RWPE1 (cell line): ENCODE measurements at regions not wholly inside any gene's neighbourhood (a gene's known extent, or its start where the extent isn't known, plus 50 kb on each side); places are given as distances from the start of the nearest gene placed in this dataset.
A peak's percentile ranks its signal among the peaks of the same experiment; 100 is the strongest.

ENCODE experiments used
- CTCF ChIA-PET: fragments of 350-600 bp; sonication (Branson Sonifier 250); formaldehyde crosslinking; extraction: SDS; loops from one replicate; lab custom pipeline; 2021; lab: Yijun Ruan, JAX
- POLR2A ChIA-PET: fragments of 400-600 bp; formaldehyde crosslinking; extraction: SDS; loops from one replicate; lab custom pipeline; 2020; ENCODE audit warnings: antibody characterized with exemption; ENCODE audit not compliant: low non-redundant PET; lab: Yijun Ruan, JAX
- DNase-seq: peaks from one replicate; pipeline ENCODE4 v3.0.0; 2012; ENCODE audit warnings: low spot score
- H3K27ac ChIP-seq: fragments of 450-650 bp; 2 replicates; pipeline ENCODE4 v1.5.1; 2017
- TF ChIP-seq, protein P1 (sequence below): fragments of 450-650 bp; conservative IDR thresholded peaks from 2 replicates; pipeline ENCODE4 v1.5.1; 2017; ENCODE audit warnings: low read depth, mild to moderate bottlenecking

DNA sequence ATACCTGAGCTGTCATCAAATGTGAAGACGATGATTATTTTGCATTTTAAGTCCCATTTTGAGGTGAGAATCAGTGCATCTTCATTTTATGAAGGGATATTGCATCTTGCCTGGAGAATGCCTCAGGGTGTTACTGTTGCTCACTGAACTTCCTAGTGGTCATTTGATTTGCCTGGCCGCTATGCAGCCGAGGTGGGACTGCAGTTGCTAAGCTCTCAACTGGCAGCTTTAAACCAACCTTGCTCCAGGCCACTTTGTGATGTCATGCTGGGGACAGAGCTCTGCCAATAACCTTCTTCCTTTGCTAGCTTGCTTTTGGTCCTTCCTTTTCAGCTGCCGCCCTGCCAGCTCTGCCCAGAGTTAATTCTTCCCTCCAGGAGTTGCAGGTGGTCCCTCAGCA lies 409.4 kb upstream of the B3GAT1 start:
- CTCF ChIA-PET = no interaction called here
- no peak for DNase-seq
- POLR2A ChIA-PET = no interaction called here
- TF ChIP-seq, protein P1, sequence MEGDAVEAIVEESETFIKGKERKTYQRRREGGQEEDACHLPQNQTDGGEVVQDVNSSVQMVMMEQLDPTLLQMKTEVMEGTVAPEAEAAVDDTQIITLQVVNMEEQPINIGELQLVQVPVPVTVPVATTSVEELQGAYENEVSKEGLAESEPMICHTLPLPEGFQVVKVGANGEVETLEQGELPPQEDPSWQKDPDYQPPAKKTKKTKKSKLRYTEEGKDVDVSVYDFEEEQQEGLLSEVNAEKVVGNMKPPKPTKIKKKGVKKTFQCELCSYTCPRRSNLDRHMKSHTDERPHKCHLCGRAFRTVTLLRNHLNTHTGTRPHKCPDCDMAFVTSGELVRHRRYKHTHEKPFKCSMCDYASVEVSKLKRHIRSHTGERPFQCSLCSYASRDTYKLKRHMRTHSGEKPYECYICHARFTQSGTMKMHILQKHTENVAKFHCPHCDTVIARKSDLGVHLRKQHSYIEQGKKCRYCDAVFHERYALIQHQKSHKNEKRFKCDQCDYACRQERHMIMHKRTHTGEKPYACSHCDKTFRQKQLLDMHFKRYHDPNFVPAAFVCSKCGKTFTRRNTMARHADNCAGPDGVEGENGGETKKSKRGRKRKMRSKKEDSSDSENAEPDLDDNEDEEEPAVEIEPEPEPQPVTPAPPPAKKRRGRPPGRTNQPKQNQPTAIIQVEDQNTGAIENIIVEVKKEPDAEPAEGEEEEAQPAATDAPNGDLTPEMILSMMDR = no peak
- no peak overlapping the region for H3K27ac ChIP-seq

DNA sequence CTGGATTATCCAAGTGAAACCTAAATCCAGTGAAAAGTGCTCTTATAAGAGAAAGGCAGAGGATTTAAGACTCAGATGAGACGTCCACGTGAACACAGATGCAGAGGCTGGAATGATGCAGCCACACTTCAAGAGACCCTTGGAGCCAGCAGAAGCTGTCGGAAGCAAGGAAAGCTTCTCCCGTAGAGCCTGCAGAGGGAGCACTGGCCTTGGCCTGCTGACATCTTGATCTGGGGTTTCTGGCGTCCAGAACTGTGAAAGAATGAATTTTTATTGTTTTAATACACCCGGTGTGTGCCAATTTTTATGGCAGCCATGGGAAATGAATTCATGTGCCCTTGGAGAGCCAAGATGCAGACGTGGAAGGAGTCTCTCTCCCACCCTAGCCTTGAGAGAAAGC lies 407.0 kb upstream of the B3GAT1 start:
- H3K27ac ChIP-seq = no peak overlapping the region
- POLR2A ChIA-PET = no interaction called here
- no peak for DNase-seq
- CTCF ChIA-PET = interaction anchor here (0.7 kb wide), 2 partner anchors 177 to 469 kb away, joined by 4 read pairs; no protein-coding TSS in a partner anchor
- TF ChIP-seq, protein P1 = no peak

DNA sequence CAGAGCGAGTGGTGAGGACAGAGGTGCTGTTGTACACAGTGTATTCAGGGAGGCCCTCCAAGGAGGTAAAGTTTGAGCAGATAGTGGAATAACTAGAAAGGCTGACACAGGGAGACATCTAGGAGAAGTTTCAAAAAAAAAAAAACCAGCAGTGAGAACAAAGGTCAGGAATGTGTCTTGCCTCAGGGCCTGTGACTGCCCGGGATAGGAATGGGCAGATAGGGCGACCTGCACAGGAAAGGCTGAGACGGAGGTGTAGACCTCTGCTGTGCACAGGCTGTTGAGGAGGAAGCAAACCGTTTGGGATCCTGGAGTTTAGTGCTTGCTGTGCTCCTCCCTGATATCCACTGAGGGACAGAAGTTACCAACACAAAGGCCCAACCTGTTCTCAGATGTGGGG lies 406.5 kb upstream of the B3GAT1 start:
- H3K27ac ChIP-seq = no peak overlapping the region
- CTCF ChIA-PET = no interaction called here
- DNase-seq = peak; percentile 71
- TF ChIP-seq, protein P1 = no peak
- POLR2A ChIA-PET = no interaction called here

DNA sequence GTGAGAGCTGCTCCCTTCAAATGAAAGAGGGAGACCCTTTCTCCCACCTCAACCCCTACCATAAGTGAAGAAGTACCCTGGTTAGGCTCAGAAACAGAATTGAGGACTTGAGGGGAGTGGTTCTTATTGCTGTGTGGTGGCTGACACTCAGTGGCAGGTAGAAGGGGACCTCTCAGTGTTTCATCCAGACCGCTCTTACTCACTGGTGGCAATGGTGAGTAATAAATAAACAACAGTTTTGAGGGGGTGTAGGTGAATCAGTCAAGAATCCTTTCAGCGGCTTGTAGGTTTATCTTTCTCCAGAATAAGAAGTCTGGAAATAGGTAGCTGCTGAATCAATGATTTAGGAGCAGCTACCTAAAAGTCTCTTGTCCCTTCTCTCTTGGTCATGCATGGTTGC lies 403.4 kb upstream of the B3GAT1 start:
- H3K27ac ChIP-seq = no peak overlapping the region
- peak; percentile 28 for DNase-seq
- TF ChIP-seq, protein P1 = no peak
- ChIA-PET CTCF (interaction anchor here (0.5 kb wide), 1 partner anchor 88 kb away, joined by 4 read pairs; no protein-coding TSS in a partner anchor), POLR2A (no interaction called here)

DNA sequence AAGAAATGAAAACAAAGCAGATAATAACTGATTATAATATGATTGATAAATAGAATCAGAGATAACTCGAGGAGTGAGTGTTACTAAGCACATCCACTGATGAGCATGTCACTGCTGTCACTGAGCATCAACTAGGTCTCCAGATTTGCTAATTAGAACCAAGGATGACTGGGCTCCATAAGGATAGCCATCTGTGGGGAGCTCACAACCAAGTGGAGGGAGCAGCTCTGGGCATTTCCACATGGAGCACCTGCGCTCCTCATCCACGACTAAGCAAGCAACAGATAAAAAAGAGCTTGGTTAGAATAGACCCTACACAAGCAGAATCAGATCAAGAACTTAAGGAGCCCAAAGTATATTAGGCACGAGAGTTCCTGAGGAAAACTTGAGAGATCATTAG lies 396.0 kb upstream of the B3GAT1 start:
- ChIA-PET POLR2A (no interaction called here), CTCF (interaction anchor here (0.6 kb wide), 1 partner anchor 1553 kb away, joined by 4 read pairs; no protein-coding TSS in a partner anchor)
- H3K27ac ChIP-seq = no peak overlapping the region
- no peak for DNase-seq
- TF ChIP-seq, protein P1 = no peak

DNA sequence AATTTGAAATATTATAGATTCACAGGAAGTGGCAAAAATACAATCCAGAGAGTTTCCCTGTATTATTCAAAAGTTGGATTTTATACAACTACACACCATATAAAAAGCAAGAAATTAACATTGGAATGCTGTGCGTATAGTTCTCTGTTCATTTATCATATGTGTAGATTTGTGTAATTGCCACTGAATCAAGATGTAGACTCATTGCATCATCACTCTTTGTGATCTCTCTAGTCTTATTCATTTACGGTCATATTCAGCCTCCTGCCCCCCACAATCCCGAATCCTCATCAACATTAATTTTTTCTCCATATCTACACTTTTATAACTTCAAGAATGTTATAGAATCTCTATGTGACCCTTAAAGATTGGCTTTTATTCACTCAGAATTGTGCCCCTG lies 390.6 kb upstream of the B3GAT1 start:
- TF ChIP-seq, protein P1 = no peak
- DNase-seq = no peak
- no peak overlapping the region for H3K27ac ChIP-seq
- POLR2A ChIA-PET = no interaction called here
- CTCF ChIA-PET = no interaction called here
